Stimulated activated naive CD8-positive, alpha-beta T cell treated with anti-CD3 and anti-CD28 coated beads, Interleukin-15, Interleukin-2, amounts not matched to agents 100 U/mL and 50 U/mL, for 24 hours (primary cell): ENCODE measurements at regions not wholly inside any gene's neighbourhood (a gene's known extent, or its start where the extent isn't known, plus 50 kb on each side); places are given as distances from the start of the nearest gene placed in this dataset.

Source experiments
- ATAC-seq: fragments of 150-1000 bp; cut with Tn5 transposase; one replicate; pipeline ENCODE4 v1.10.0; 2021
- DNase-seq: peaks from one replicate; pipeline ENCODE4 v3.0.0; 2021

DNA sequence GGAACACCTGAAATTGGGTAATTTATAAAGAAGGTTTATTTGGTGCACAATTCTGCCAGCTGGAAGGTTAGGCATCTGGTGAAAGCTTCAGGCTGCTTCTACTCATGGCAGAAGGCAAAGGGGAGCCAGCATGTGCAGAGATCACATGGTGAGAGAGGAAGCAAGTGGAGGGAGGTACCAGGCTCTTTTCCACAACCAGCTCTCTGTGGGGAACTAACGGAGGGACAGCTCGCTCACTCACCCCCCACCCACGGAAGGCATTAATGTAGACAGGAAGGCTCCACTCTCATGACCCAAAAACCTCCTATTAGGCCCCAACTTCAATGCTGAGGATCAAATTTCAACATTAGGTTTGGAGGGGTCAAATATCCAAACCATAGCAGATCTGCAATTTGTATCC lies 75.6 kb upstream of the ARHGAP32 start:
- DNase-seq (no peak), ATAC-seq (no peak)

- DNase-seq = no peak
- no peak for ATAC-seq
Measured at GRCh38 chr11:129266536-129266935, 74.4 kb upstream of the ARHGAP32 start.

DNA sequence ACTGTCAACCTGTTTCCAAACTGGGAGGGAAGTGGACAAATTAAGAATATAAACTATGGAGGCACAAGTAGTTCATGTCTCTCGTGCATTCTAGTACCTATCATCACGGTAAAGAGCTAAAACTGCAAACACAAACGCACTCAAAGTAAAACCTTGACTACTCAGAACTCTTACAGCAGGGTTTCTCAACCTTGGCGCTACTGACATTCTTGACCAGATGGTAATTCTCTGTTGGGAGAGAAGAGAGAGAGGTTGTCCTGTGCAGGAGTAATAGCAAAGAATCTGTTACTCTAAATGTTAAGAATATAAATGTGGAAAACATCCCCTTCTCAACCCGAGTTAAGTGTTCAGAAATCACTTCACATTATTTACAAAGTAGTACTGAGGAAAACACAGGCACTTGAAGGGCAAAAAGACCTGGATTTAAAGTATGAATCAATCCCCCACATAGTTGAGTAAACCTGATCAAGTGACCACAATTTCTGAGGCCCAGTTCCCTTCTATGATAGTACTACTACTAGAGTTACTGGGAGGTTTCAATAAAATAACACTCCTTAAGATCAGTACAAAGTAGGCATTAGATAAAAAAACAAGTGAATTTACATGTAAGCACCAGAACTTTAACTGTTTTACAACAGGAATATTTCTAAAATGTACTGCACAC lies 73.1 kb upstream of the ARHGAP32 start:
- no peak for ATAC-seq

GRCh38 chr11:129264114-129264513 lies 72.0 kb upstream of the ARHGAP32 start:
- ATAC-seq = no peak

More for the DNA sequence above, 73.1 kb upstream of the ARHGAP32 start:
- DNase-seq = no peak

DNA sequence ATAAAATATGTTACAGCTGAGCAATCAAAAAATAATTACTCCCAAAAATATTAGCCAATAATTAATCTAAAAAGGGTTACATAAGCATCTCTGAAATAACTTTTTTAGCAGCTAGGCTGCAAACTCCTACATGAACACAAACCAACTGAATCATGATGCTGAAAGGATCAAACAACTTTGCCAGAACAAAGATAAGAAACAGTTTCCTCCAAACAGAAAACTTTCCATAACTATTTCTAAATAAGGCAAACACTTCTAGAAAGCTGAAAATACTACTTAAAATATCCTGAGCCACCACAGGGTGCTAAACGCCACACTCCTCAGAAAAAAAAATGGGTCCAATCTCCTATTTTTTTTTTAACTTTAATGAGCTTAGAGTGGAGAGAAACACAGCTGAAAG lies 68.6 kb upstream of the ARHGAP32 start:
- ATAC-seq = no peak
- DNase-seq = no peak

More at GRCh38 chr11:129264114-129264513, 72.0 kb upstream of the ARHGAP32 start:
- no peak for DNase-seq

- ATAC-seq (no peak), DNase-seq (no peak)
Measured at GRCh38 chr11:129259931-129260348, 67.8 kb upstream of the ARHGAP32 start.

DNA sequence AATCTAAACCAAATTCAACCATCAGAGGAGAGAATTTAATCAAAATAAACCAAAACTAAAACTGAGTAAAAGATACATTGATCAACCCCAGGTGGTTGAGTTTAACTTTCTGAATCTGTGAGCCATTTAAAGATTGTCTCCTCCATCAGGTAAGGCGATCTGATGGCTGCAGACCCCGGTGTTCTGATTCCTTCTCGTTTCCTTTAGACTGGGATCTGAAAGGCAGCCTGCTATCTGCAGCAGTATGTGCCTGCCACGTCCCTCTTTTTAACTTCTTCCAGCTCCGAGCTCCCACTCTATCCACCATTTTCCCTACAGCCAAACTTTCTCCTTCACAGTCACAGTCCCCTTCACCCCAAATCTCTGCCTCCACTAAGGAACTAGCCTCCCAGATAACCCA lies 66.1 kb upstream of the ARHGAP32 start:
- ATAC-seq (no peak), DNase-seq (no peak)

- DNase-seq (no peak), ATAC-seq (no peak)
Measured at GRCh38 chr11:129257512-129257911, 65.4 kb upstream of the ARHGAP32 start.

GRCh38 chr11:129252621-129253020 lies 60.5 kb upstream of the ARHGAP32 start:
- ATAC-seq = no peak

GRCh38 chr11:129251067-129251466 lies 58.9 kb upstream of the ARHGAP32 start:
- no peak for DNase-seq
- no peak for ATAC-seq

More at GRCh38 chr11:129252621-129253020, 60.5 kb upstream of the ARHGAP32 start:
- DNase-seq = no peak

DNA sequence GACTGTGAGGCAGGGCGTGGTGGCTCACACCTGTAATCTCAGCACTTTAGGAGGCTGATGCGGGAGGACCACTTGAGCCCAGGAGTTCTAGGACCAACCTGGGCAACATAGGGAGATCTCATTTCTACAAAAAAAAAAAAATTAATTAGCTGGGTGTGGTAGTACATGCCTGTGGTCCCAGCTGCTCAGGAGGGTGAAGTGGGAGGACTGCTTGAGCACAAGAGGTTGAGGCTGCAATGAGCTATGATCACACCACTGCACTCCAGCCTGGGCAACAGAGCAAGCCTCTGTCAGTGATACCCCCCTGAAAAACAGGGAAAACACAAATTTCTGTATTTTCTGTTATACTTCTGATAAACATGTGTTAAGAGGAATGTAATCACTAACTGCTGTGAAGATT lies 57.8 kb upstream of the ARHGAP32 start:
- no peak for DNase-seq
- ATAC-seq = no peak

DNA sequence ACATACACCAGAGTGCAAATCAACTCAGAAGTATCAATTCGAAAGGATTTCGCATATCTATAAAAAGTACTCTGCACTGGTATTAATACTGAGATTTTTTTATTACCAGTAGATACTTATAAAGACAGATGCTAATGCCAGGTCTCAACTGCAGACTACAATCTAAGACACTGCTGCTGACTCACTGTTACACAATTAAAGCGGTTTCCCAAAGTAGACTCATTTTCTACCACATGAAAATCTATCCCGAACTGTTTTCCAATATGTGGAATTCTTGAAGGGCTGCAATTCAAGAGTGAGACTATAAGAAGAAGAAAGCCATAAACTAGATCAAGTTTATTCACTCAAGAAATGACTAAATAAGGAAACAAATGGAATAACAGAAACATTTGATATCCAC lies 57.2 kb upstream of the ARHGAP32 start:
- ATAC-seq (no peak), DNase-seq (no peak)

DNA sequence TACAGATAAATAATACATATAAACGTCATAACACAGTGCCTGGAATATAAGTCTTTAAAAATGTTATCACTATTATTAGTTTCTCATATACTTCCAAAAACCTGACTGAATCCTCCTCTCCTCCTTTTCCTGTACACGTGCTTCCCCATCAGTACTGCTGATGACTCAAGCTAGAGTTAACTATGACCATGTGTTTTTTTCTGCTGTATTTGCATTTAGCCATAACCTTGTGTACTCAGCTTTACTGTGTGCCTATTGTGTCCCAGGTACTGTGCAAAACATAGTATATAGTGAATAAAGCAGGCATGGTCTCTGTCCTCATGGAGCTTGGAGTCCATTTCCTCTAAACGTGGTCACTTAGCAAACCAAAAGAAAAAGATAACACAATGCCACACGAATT lies 56.5 kb upstream of the ARHGAP32 start:
- DNase-seq = no peak

DNA sequence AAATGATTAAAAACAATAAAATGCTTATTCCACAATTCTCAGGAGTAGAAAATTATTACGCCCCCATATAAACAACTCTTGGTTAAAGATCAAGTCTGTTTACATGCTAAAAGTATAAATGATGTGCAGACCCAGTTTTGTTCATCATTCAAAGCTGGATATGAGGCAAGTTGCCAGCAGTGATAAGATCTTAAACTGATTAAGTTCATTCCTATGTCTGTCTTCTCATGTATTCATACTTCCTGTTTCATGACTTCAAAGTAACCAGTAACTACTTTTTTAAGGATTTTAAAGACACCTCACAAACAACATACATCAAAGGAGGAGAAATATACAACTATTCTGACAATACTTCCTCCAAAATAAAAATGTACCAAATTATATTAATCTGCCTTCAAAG lies 55.0 kb upstream of the ARHGAP32 start:
- no peak for DNase-seq
- no peak for ATAC-seq

More for the DNA sequence above, 56.5 kb upstream of the ARHGAP32 start:
- ATAC-seq = no peak

DNA sequence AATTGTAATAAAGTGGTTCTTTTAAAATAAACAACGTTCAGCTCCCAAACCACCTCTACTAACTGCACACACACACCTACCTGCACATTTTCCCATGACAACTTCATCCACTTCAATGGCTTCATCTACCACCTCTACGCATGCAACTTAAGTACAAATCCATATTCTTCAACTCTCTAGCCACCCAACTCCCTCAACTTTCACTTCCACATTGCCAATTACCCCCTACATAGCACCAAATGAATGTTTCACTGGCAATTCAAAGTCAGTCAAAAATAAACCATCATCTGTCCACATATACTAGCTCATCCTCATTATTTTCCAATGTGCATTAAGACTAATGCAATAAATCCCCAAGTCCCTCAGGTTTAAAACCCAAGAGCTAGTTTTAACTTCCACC lies 50.7 kb upstream of the ARHGAP32 start:
- no peak for DNase-seq
- ATAC-seq = no peak
